HepG2 (cell line): ENCODE measurements at regions not wholly inside any gene's neighbourhood (a gene's known extent, or its start where the extent isn't known, plus 50 kb on each side); places are given as distances from the start of the nearest gene placed in this dataset.

Experiments used
- ATAC-seq: fragments of 200-7000 bp; cut with Tn5 transposase; 3 replicates; pipeline ENCODE4 v1.9.1; 2020; ENCODE audit warnings: mild to moderate bottlenecking, moderate library complexity
- BruUV-seq: library from RNA; stranded (reverse); fragments of 400-500 nt; replicated peaks from 2 replicates; lab custom pipeline; 2021; lab: Mats Ljungman, UMichigan
- CTCF ChIA-PET: fragments of 300-600 bp; formaldehyde crosslinking; extraction: SDS; loops from one replicate; lab custom pipeline; 2021; ENCODE audit warnings: low total read pairs, inconsistent platforms, low intra/inter-chr PET ratio; lab: Yijun Ruan, JAX
- POLR2A ChIA-PET: fragments of 350-600 bp; sonication (Branson Sonifier 250); formaldehyde crosslinking; loops from one replicate; lab custom pipeline; 2020; ENCODE audit warnings: antibody characterized with exemption, inconsistent platforms; lab: Yijun Ruan, JAX
- DNase-seq: peaks from one replicate; pipeline ENCODE4 v3.0.0-alpha.2; 2015; ENCODE audit warnings: low spot score
- FAIRE-seq: peaks from 3 replicates; lab custom pipeline; 2011; peaks lifted over from hg19 to GRCh38; lab: Jason Lieb, UNC
- H2AFZ ChIP-seq: one replicate; pipeline ENCODE4 v1.6.1; 2011; ENCODE audit warnings: low read length, inconsistent platforms
- H3K27ac ChIP-seq: fragments of 300-600 bp; 3 replicates; pipeline ENCODE4 v1.8.0; 2011; ENCODE audit warnings: mixed run types, mild to moderate bottlenecking, mixed read lengths, low read length, inconsistent platforms; ENCODE audit not compliant: insufficient read depth; ENCODE audit errors: extremely low read length
- H3K27me3 ChIP-seq, 2 experiments: fragments of 200-600 bp in 1 of 2; 2 replicates in 1 of 2; 3 replicates in 1 of 2; pipeline versions ENCODE4 v1.6.0 to v1.8.0; 2011; ENCODE audit warnings: low read length in 2 of 2, mild to moderate bottlenecking in 2 of 2, moderate library complexity in 2 of 2, inconsistent platforms in 1 of 2; ENCODE audit not compliant: insufficient read depth in 2 of 2, control insufficient read depth in 1 of 2
- H3K36me3 ChIP-seq, 2 experiments: fragments of 200-600 bp in 1 of 2; replicated peaks in 1 of 2; 2 replicates in 1 of 2; 3 replicates in 1 of 2; pipeline versions ENCODE4 v1.5.1 to v1.8.0; 2011; ENCODE audit warnings: low read length in 2 of 2, inconsistent platforms in 1 of 2; ENCODE audit not compliant: insufficient read depth in 2 of 2, control insufficient read depth in 1 of 2
- H3K4me1 ChIP-seq: 2 replicates; pipeline ENCODE4 v1.5.1; 2012; ENCODE audit warnings: low read length, inconsistent platforms; ENCODE audit not compliant: insufficient read depth
- H3K4me2 ChIP-seq: 2 replicates; pipeline ENCODE4 v1.6.0; 2011; ENCODE audit warnings: low read depth, low read length, inconsistent platforms
- H3K4me3 ChIP-seq, 3 experiments: fragments of 200-600 bp in 1 of 3; sonication (generic), shearing (Covaris generic) in 1 of 3; replicated peaks in 1 of 3; 2 replicates each; pipeline ENCODE4 v1.5.1; 2011 to 2016; ENCODE audit warnings: low read length in 3 of 3, inconsistent platforms in 2 of 3, low read depth in 2 of 3, mild to moderate bottlenecking in 2 of 3, control low read depth in 1 of 3, mixed read lengths in 1 of 3; ENCODE audit not compliant: insufficient read depth in 1 of 3
- H3K79me2 ChIP-seq: one replicate; pipeline ENCODE4 v1.6.1; 2011; ENCODE audit warnings: low read length, inconsistent platforms; ENCODE audit not compliant: insufficient read depth
- H3K9ac ChIP-seq: 2 replicates; pipeline ENCODE4 v1.6.0; 2011; ENCODE audit warnings: mild to moderate bottlenecking, low read depth, low read length, inconsistent platforms; ENCODE audit not compliant: insufficient read depth
- H3K9me3 ChIP-seq: 2 replicates; pipeline ENCODE4 v1.5.1; 2012; ENCODE audit warnings: mild to moderate bottlenecking, low read length
- H4K20me1 ChIP-seq: 2 replicates; pipeline ENCODE4 v1.6.0; 2011; ENCODE audit warnings: inconsistent platforms, mild to moderate bottlenecking, low read length, moderate library complexity; ENCODE audit not compliant: insufficient read depth
- CREM ChIP-seq, 2 experiments: sonication (generic) in 1 of 2; formaldehyde crosslinking in 1 of 2; IDR thresholded peaks; 2 replicates each; pipeline versions ENCODE4 v1.4.0 to v1.6.1; 2016 to 2020; ENCODE audit warnings: antibody characterized with exemption in 1 of 2, mild to moderate bottlenecking in 1 of 2, missing genetic modification reagents in 1 of 2
- DR1 ChIP-seq: sonication (generic); formaldehyde crosslinking; IDR thresholded peaks from 2 replicates; pipeline ENCODE4 v1.8.0; 2021; ENCODE audit warnings: mild to moderate bottlenecking, missing genetic modification reagents, inconsistent platforms
- FIP1L1 ChIP-seq: fragments of 200-400 bp; formaldehyde crosslinking; IDR thresholded peaks from 2 replicates; pipeline ENCODE4 v1.6.1; 2018; ENCODE audit warnings: low read depth, mild to moderate bottlenecking, low read length, moderate library complexity, borderline replicate concordance; ENCODE audit not compliant: insufficient read depth
- SIX1 ChIP-seq: sonication (generic); formaldehyde crosslinking; IDR thresholded peaks from 2 replicates; pipeline ENCODE4 v1.4.0; 2020; ENCODE audit warnings: missing genetic modification reagents, borderline replicate concordance
- SMARCE1 ChIP-seq: fragments of 450-650 bp; IDR thresholded peaks from 2 replicates; pipeline ENCODE4 v1.6.1; 2017; ENCODE audit warnings: borderline replicate concordance
- SNAPC4 ChIP-seq: sonication (generic); formaldehyde crosslinking; IDR thresholded peaks from 2 replicates; pipeline ENCODE4 v1.4.0; 2020; ENCODE audit warnings: mild to moderate bottlenecking, missing genetic modification reagents
- TAF1 ChIP-seq: sonication (generic); formaldehyde crosslinking; IDR thresholded peaks from 2 replicates; pipeline ENCODE4 v1.4.0; 2020; ENCODE audit warnings: missing genetic modification reagents
- ZEB1 ChIP-seq: IDR thresholded peaks from 2 replicates; pipeline ENCODE4 v1.6.1; 2012; ENCODE audit warnings: mild to moderate bottlenecking, low read depth, inconsistent platforms; ENCODE audit not compliant: insufficient replicate concordance
- ZFYVE20 ChIP-seq: sonication (generic); formaldehyde crosslinking; IDR thresholded peaks from 2 replicates; pipeline ENCODE4 v1.8.0; 2023; ENCODE audit warnings: low read depth, mild to moderate bottlenecking, moderate library complexity, missing genetic modification reagents, borderline replicate concordance
- ZNF17 ChIP-seq: sonication (generic); formaldehyde crosslinking; IDR thresholded peaks from 2 replicates; pipeline ENCODE4 v1.5.0; 2020; ENCODE audit warnings: mild to moderate bottlenecking, missing genetic modification reagents
- ZNF343 ChIP-seq: sonication (generic); formaldehyde crosslinking; IDR thresholded peaks from 2 replicates; pipeline ENCODE4 v1.4.0; 2020; ENCODE audit warnings: mild to moderate bottlenecking, missing genetic modification reagents
- ZNF543 ChIP-seq: sonication (generic); formaldehyde crosslinking; IDR thresholded peaks from 2 replicates; pipeline ENCODE4 v1.4.0; 2020; ENCODE audit warnings: mild to moderate bottlenecking, missing genetic modification reagents
- ZNF572 ChIP-seq: sonication (generic); formaldehyde crosslinking; IDR thresholded peaks from 2 replicates; pipeline ENCODE4 v1.5.1; 2020; ENCODE audit warnings: mild to moderate bottlenecking, missing genetic modification reagents
- WGBS: methylation state at CpG from one replicate; pipeline ENCODE4 v1.1.6; 2017; ENCODE audit warnings: low lambda C conversion rate; 5-methylcytosine and 5-hydroxymethylcytosine counted together
- in situ Hi-C: cut with HindIII; loops from 2 replicates; pipeline ENCODE4 v1.10.0; 2017; ENCODE audit warnings: low pct_unique_long_range_greater_than_20kb; ENCODE audit not compliant: extremely low pct_ligation_motif_present
- intact Hi-C: fragments of 100-400 bp; cut with micrococcal nuclease; formaldehyde crosslinking; loops from one replicate; pipeline ENCODE4 v1.10.0; 2022; ENCODE audit not compliant: unreplicated experiment
- TF ChIP-seq, protein P1 (sequence below): sonication (generic); formaldehyde crosslinking; IDR thresholded peaks from 2 replicates; pipeline ENCODE4 v1.5.0; 2020; ENCODE audit warnings: missing genetic modification reagents
- TF ChIP-seq, protein P2 (sequence below): sonication (generic); formaldehyde crosslinking; IDR thresholded peaks from 2 replicates; pipeline ENCODE4 v1.5.1; 2020; ENCODE audit warnings: missing genetic modification reagents, mild to moderate bottlenecking, borderline replicate concordance

DNA sequence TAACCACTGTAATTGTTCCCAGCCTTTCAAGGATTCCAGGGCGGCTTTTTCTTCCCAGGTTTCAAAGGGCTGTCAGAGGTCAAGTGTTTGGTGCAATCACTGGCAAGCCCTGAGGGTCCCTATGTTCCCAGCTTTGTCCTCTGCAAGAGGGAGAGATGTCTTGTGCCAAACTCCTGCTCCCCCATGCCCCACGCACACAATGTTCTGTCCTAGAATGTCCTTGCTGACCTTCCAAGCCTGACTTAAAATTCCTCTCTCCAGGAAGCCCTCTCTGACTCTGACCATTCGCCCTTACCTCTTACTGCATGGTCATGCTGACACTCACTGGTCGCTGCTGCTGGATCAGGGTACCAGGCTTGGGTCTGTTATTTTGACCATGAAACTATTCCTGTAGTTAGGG lies 152.5 kb upstream of the KCND3 start:
- TF ChIP-seq ZEB1 = no peak
- TF ChIP-seq TAF1 (CRISPR knock-in tag) = no peak
- no peak for TF ChIP-seq SIX1
- TF ChIP-seq CREM (IDR thresholded peaks at IDR 0.05) = no peak
- no peak for TF ChIP-seq CREM (CRISPR knock-in tag; IDR thresholded peaks at IDR 0.05)
- no peak for TF ChIP-seq ZNF343 (CRISPR knock-in tag)
- TF ChIP-seq, protein P1, sequence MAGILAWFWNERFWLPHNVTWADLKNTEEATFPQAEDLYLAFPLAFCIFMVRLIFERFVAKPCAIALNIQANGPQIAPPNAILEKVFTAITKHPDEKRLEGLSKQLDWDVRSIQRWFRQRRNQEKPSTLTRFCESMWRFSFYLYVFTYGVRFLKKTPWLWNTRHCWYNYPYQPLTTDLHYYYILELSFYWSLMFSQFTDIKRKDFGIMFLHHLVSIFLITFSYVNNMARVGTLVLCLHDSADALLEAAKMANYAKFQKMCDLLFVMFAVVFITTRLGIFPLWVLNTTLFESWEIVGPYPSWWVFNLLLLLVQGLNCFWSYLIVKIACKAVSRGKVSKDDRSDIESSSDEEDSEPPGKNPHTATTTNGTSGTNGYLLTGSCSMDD = no peak
- no peak for TF ChIP-seq ZNF543 (CRISPR knock-in tag)
- TF ChIP-seq FIP1L1 = no peak
- TF ChIP-seq ZNF17 (CRISPR knock-in tag) = no peak
- TF ChIP-seq ZNF572 (CRISPR knock-in tag) = no peak
- TF ChIP-seq, protein P2, sequence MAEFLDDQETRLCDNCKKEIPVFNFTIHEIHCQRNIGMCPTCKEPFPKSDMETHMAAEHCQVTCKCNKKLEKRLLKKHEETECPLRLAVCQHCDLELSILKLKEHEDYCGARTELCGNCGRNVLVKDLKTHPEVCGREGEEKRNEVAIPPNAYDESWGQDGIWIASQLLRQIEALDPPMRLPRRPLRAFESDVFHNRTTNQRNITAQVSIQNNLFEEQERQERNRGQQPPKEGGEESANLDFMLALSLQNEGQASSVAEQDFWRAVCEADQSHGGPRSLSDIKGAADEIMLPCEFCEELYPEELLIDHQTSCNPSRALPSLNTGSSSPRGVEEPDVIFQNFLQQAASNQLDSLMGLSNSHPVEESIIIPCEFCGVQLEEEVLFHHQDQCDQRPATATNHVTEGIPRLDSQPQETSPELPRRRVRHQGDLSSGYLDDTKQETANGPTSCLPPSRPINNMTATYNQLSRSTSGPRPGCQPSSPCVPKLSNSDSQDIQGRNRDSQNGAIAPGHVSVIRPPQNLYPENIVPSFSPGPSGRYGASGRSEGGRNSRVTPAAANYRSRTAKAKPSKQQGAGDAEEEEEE (CRISPR knock-in tag) = no peak
- TF ChIP-seq ZFYVE20 (CRISPR knock-in tag) = no peak
- no peak for TF ChIP-seq SMARCE1
- TF ChIP-seq DR1 (CRISPR knock-in tag) = no peak
- no peak for TF ChIP-seq SNAPC4
- H4K20me1 ChIP-seq = no peaks in the 10 kb centered on the region
- ChIA-PET CTCF (no interaction called here), POLR2A (no interaction called here)
- intact Hi-C loops (no loop called here), in situ Hi-C loops (no loop called here)
- no peaks in the 10 kb centered on the region for H3K36me3 ChIP-seq
- DNase-seq (no peak), ATAC-seq (no peak), FAIRE-seq (no peak)
- H2AFZ ChIP-seq = no peak overlapping the region
- no peak overlapping the region for H3K4me2 ChIP-seq
- H3K27me3 ChIP-seq = peaks cover 0 to 3% of the 10 kb centered on the region in 2 experiments; a peak in 1 of 5 replicates
- BruUV-seq = no TSS peak
- H3K9me3 ChIP-seq = no peaks in the 10 kb centered on the region
- H3K4me3 ChIP-seq = no peak overlapping the region
- H3K27ac ChIP-seq = no peak overlapping the region
- no peaks in the 10 kb centered on the region for H3K4me1 ChIP-seq
- 0% methylated on average over 3 of the region's 4 CpGs for WGBS
- H3K79me2 ChIP-seq = no peaks in the 10 kb centered on the region
- H3K9ac ChIP-seq = no peak overlapping the region
